ENCODE measurements at regions not wholly inside any gene's neighbourhood (a gene's known extent, or its start where the extent isn't known, plus 50 kb on each side); places are given as distances from the start of the nearest gene placed in this dataset.

GRCh38 chr12:78540606-78541336 lies 323.8 kb upstream of the SYT1 start:
- no peak for TF ChIP-seq EZH2 (IDR thresholded peaks at IDR 0.05; ENCODE audit: borderline replicate concordance)
- no peak for TF ChIP-seq CTCF (IDR thresholded peaks at IDR 0.05; ENCODE audit: poor library complexity)
- TF ChIP-seq EZH2phosphoT487 (IDR thresholded peaks at IDR 0.05; ENCODE audit: low read depth, severe bottlenecking, unreplicated experiment) = no peak

All from hepatocyte (in vitro differentiated cells).